CD14-positive monocyte (primary cell): ENCODE measurements at regions not wholly inside any gene's neighbourhood (a gene's known extent, or its start where the extent isn't known, plus 50 kb on each side); places are given as distances from the start of the nearest gene placed in this dataset.

Experiments
- DNase-seq, 3 donors: peaks; one replicate each; pipeline ENCODE4 v3.0.0-alpha.2; 2011 to 2022
- H2AFZ ChIP-seq: 2 replicates; pipeline ENCODE4 v1.6.0; 2012; ENCODE audit warnings: mild to moderate bottlenecking, low read depth, low read length, inconsistent platforms; ENCODE audit not compliant: insufficient read depth, poor library complexity, severe bottlenecking
- H3K27ac ChIP-seq, 2 donors: 1 replicate in 1 of 2; 2 replicates in 1 of 2; pipeline ENCODE4 v1.5.1; 2012 to 2013; ENCODE audit warnings: low read length in 2 of 2, control low read depth in 1 of 2, inconsistent platforms in 1 of 2, low read depth in 1 of 2, mild to moderate bottlenecking in 1 of 2
- H3K27me3 ChIP-seq, 2 donors: one replicate each; pipeline versions ENCODE4 v1.6.0 to v1.6.1; 2011 to 2013; ENCODE audit warnings: low read length in 2 of 2; ENCODE audit not compliant: control insufficient read depth in 2 of 2, insufficient read depth in 2 of 2
- H3K36me3 ChIP-seq, 2 donors: replicated peaks in 1 of 2; 1 replicate in 1 of 2; 2 replicates in 1 of 2; pipeline versions ENCODE4 v1.5.1 to v1.6.1; 2012 to 2013; ENCODE audit warnings: low read length in 2 of 2, control low read depth in 1 of 2, inconsistent platforms in 1 of 2, mild to moderate bottlenecking in 1 of 2; ENCODE audit not compliant: insufficient read depth in 2 of 2, control insufficient read depth in 1 of 2
- H3K4me1 ChIP-seq, 2 donors: 1 replicate in 1 of 2; 2 replicates in 1 of 2; pipeline versions ENCODE4 v1.5.1 to v1.6.1; 2012 to 2013; ENCODE audit warnings: low read length in 2 of 2, control low read depth in 1 of 2, inconsistent platforms in 1 of 2, mild to moderate bottlenecking in 1 of 2, moderate library complexity in 1 of 2; ENCODE audit not compliant: insufficient read depth in 2 of 2, control insufficient read depth in 1 of 2
- H3K4me2 ChIP-seq: replicated peaks from 2 replicates; pipeline ENCODE3; 2012; ENCODE audit warnings: low read length, moderate library complexity, mild to moderate bottlenecking; ENCODE audit not compliant: poor library complexity, severe bottlenecking; ENCODE audit errors: extremely low read depth
- H3K4me3 ChIP-seq, 3 experiments: fragments of 200-600 bp in 1 of 3; sonication (generic) in 1 of 3; replicated peaks in 1 of 3; 1 replicate in 2 of 3; 2 replicates in 1 of 3; pipeline ENCODE4 v1.5.1; 2011 to 2013; ENCODE audit warnings: low read length in 3 of 3, mild to moderate bottlenecking in 3 of 3, control low read depth in 2 of 3, low read depth in 2 of 3, inconsistent platforms in 1 of 3, moderate library complexity in 1 of 3
- H3K79me2 ChIP-seq: 2 replicates; pipeline ENCODE4 v1.6.0; 2012; ENCODE audit warnings: mild to moderate bottlenecking, control low read depth, inconsistent platforms, low read length, moderate library complexity; ENCODE audit not compliant: insufficient read depth
- H3K9ac ChIP-seq: 2 replicates; pipeline ENCODE4 v1.6.0; 2017; ENCODE audit warnings: low read length, mild to moderate bottlenecking; ENCODE audit not compliant: insufficient read depth, poor library complexity, severe bottlenecking
- H3K9me3 ChIP-seq, 2 donors: replicated peaks in 1 of 2; 1 replicate in 1 of 2; 2 replicates in 1 of 2; pipeline versions ENCODE4 v1.5.1 to v1.6.1; 2012 to 2013; ENCODE audit warnings: low read length in 2 of 2, control low read depth in 1 of 2; ENCODE audit not compliant: control insufficient read depth in 1 of 2, insufficient read depth in 1 of 2
- H4K20me1 ChIP-seq: 2 replicates; pipeline ENCODE4 v1.6.0; 2012; ENCODE audit warnings: mild to moderate bottlenecking, low read length, control low read depth, moderate library complexity; ENCODE audit not compliant: insufficient read depth
- H3K27ac Mint-ChIP-seq, 7 donors: one replicate each; pipeline ENCODE4 v1.8.0; 2020; ENCODE audit warnings: mild to moderate bottlenecking in 7 of 7, mixed read lengths in 7 of 7, moderate library complexity in 6 of 7, inconsistent platforms in 2 of 7
- H3K27me3 Mint-ChIP-seq, 3 donors: one replicate each; pipeline ENCODE4 v1.8.0; 2021 to 2022; ENCODE audit warnings: low read depth in 3 of 3, mild to moderate bottlenecking in 3 of 3, mixed read lengths in 3 of 3, moderate library complexity in 3 of 3, inconsistent platforms in 1 of 3
- H3K36me3 Mint-ChIP-seq, 2 donors: one replicate each; pipeline ENCODE4 v1.8.0; 2020; ENCODE audit warnings: mixed read lengths in 2 of 2, inconsistent platforms in 1 of 2, mild to moderate bottlenecking in 1 of 2
- H3K4me1 Mint-ChIP-seq: one replicate; pipeline ENCODE4 v1.8.0; 2020; ENCODE audit warnings: mild to moderate bottlenecking, mixed read lengths
- H3K4me3 Mint-ChIP-seq, 2 donors: one replicate each; pipeline ENCODE4 v1.8.0; 2020; ENCODE audit warnings: mild to moderate bottlenecking in 2 of 2, mixed read lengths in 2 of 2, moderate library complexity in 1 of 2
- H3K9me3 Mint-ChIP-seq, 7 donors: one replicate each; pipeline ENCODE4 v1.8.0; 2020 to 2022; ENCODE audit warnings: mixed read lengths in 7 of 7, mild to moderate bottlenecking in 6 of 7, moderate library complexity in 6 of 7, inconsistent platforms in 2 of 7
- CTCF ChIP-seq: fragments of 200-600 bp; IDR thresholded peaks from one replicate; pipeline ENCODE4 v1.8.0; 2022; ENCODE audit warnings: antibody characterized with exemption, mild to moderate bottlenecking
- WGBS: methylation state at CpG from one replicate; pipeline ENCODE4 v1.1.5; 2013; ENCODE audit warnings: missing lambda C conversion rate; ENCODE audit not compliant: insufficient coverage; 5-methylcytosine and 5-hydroxymethylcytosine counted together
- intact Hi-C, 2 donors: fragments of 100-400 bp; cut with micrococcal nuclease; formaldehyde crosslinking; loops; one replicate each; pipeline versions ENCODE4 v1.15.0 to v1.15.1; 2023

- Mint-ChIP-seq H3K27ac (no peak overlapping the region), H3K36me3 (no peaks in the 10 kb centered on the region), H3K9me3 (peaks cover 0 to 1% (median 0%) of the 10 kb centered on the region in 7 donors), H3K4me1 (peaks cover 9% of the 10 kb centered on the region), H3K4me3 (no peak overlapping the region), H3K27me3 (peaks cover 2 to 4% (median 2%) of the 10 kb centered on the region in 3 donors)
- no peaks in the 10 kb centered on the region for H3K27me3 ChIP-seq
- 83% methylated on average over 1 of the region's 6 CpGs for WGBS
- no peak overlapping the region for H2AFZ ChIP-seq
- H3K27ac ChIP-seq: no peak overlapping the region
- no peak overlapping the region for H3K4me3 ChIP-seq
- no peaks in the 10 kb centered on the region for H4K20me1 ChIP-seq
- no peak for DNase-seq
- intact Hi-C loops: no loop called here
- TF ChIP-seq CTCF: no peak
- H3K9ac ChIP-seq: no peak overlapping the region
- peaks cover 2 to 4% of the 10 kb centered on the region in 2 donors for H3K4me1 ChIP-seq
- no peaks in the 10 kb centered on the region for H3K9me3 ChIP-seq
- H3K79me2 ChIP-seq: no peaks in the 10 kb centered on the region
- no peak overlapping the region for H3K4me2 ChIP-seq
- H3K36me3 ChIP-seq: no peaks in the 10 kb centered on the region
These were observed 54.9 kb upstream of the RAB3GAP2 start for GRCh38 chr1:220327106-220327505.

- DNase-seq: no peak
- Histone ChIP-seq H3K4me3 (no peak overlapping the region), H3K4me2 (no peak overlapping the region), H2AFZ (no peak overlapping the region), H3K27ac (no peak overlapping the region), H3K36me3 (no peaks in the 10 kb centered on the region), H3K79me2 (no peaks in the 10 kb centered on the region), H3K9me3 (no peaks in the 10 kb centered on the region), H3K9ac (no peak overlapping the region), H3K4me1 (peaks cover 2 to 4% of the 10 kb centered on the region in 2 donors), H4K20me1 (no peaks in the 10 kb centered on the region), H3K27me3 (no peaks in the 10 kb centered on the region)
- no peaks in the 10 kb centered on the region for H3K36me3 Mint-ChIP-seq
- peak overlapping the region in 1 of 7 donors; percentile 28 for H3K27ac Mint-ChIP-seq
- H3K9me3 Mint-ChIP-seq: peaks cover 0 to 1% (median 0%) of the 10 kb centered on the region in 7 donors
- peaks cover 9% of the 10 kb centered on the region for H3K4me1 Mint-ChIP-seq
- H3K4me3 Mint-ChIP-seq: no peak overlapping the region
- H3K27me3 Mint-ChIP-seq: peaks cover 2% of the 10 kb centered on the region in 3 donors
- no peak for TF ChIP-seq CTCF
- intact Hi-C loops: no loop called here
- no CpG with 5 or more reads among the region's 2 CpGs for WGBS
These were observed 54.3 kb upstream of the RAB3GAP2 start for GRCh38 chr1:220326578-220326977.
